GM13976 (cell line): ENCODE measurements at regions not wholly inside any gene's neighbourhood (a gene's known extent, or its start where the extent isn't known, plus 50 kb on each side); places are given as distances from the start of the nearest gene placed in this dataset.

Experiments
- DNase-seq: peaks from one replicate; pipeline ENCODE4 v3.0.0; 2012; ENCODE audit warnings: low spot score
- CTCF ChIP-seq: IDR thresholded peaks from 2 replicates; pipeline ENCODE4 v1.5.1; 2012; ENCODE audit warnings: borderline replicate concordance, mild to moderate bottlenecking; ENCODE audit not compliant: insufficient read depth; ENCODE audit errors: extremely low read depth, missing control alignments, control extremely low read depth
- in situ Hi-C: fragments of 300-500 bp; cut with MboI; formaldehyde crosslinking; loops from one replicate; pipeline ENCODE4 v1.12.0; 2022; ENCODE audit warnings: low sequenced_read_pairs, mixed read lengths, inconsistent platforms; ENCODE audit not compliant: unreplicated experiment

- DNase-seq = no peak
- in situ Hi-C loops = no loop called here
Measured at GRCh38 chr5:167308466-167308865, 983.0 kb upstream of the WWC1 start.

GRCh38 chr5:167309941-167310517, 981.4 kb upstream of the WWC1 start:
- DNase-seq = no peak
- in situ Hi-C loops = no loop called here
- no peak for TF ChIP-seq CTCF

More at GRCh38 chr5:167308466-167308865, 983.0 kb upstream of the WWC1 start:
- TF ChIP-seq CTCF = no peak

- in situ Hi-C loops = no loop called here
- no peak for DNase-seq
- no peak for TF ChIP-seq CTCF
Measured at GRCh38 chr5:167311340-167311739, 980.1 kb upstream of the WWC1 start.

- no peak for DNase-seq
- in situ Hi-C loops = no loop called here
- TF ChIP-seq CTCF = no peak
Measured at GRCh38 chr5:167312225-167312624, 979.2 kb upstream of the WWC1 start.

GRCh38 chr5:167315762-167316161, 975.7 kb upstream of the WWC1 start:
- in situ Hi-C loops = no loop called here
- TF ChIP-seq CTCF = no peak
- no peak for DNase-seq

GRCh38 chr5:167317884-167318283, 973.6 kb upstream of the WWC1 start:
- in situ Hi-C loops = no loop called here
- no peak for TF ChIP-seq CTCF
- no peak for DNase-seq
